H1 (cell line): ENCODE measurements at regions not wholly inside any gene's neighbourhood (a gene's known extent, or its start where the extent isn't known, plus 50 kb on each side); places are given as distances from the start of the nearest gene placed in this dataset.

Source experiments
- CTCF ChIA-PET: fragments of 300-600 bp; sonication (Branson Sonifier 250); formaldehyde crosslinking; loops from one replicate; lab custom pipeline; 2021; ENCODE audit not compliant: partially characterized antibody; lab: Charles Lee
- POLR2A ChIA-PET: fragments of 300-600 bp; sonication (Branson Sonifier 250); formaldehyde crosslinking; loops from one replicate; lab custom pipeline; 2021; ENCODE audit warnings: inconsistent platforms; ENCODE audit not compliant: partially characterized antibody; lab: Charles Lee
- DNase-seq, 2 experiments: peaks; one replicate each; pipeline versions ENCODE4 v3.0.0 to v3.0.0-alpha.2; 2010 to 2022; ENCODE audit warnings: low spot score in 2 of 2, low read depth in 1 of 2, mixed read lengths in 1 of 2
- FAIRE-seq: peaks from 2 replicates; lab custom pipeline; 2011; peaks lifted over from hg19 to GRCh38; lab: Jason Lieb, UNC
- H2AFZ ChIP-seq: 2 replicates; pipeline ENCODE4 v1.8.1; 2012; ENCODE audit warnings: low read length, inconsistent platforms
- H2AK5ac ChIP-seq: 2 replicates; pipeline ENCODE4 v1.6.1; 2013; ENCODE audit warnings: low read depth, low read length
- H2BK120ac ChIP-seq: replicated peaks from 2 replicates; pipeline ENCODE3; 2013; ENCODE audit warnings: low read depth, low read length, inconsistent platforms
- H2BK12ac ChIP-seq: 2 replicates; pipeline ENCODE4 v1.6.1; 2013; ENCODE audit warnings: low read depth, low read length
- H2BK15ac ChIP-seq: 2 replicates; pipeline ENCODE4 v1.6.1; 2013; ENCODE audit warnings: low read length
- H2BK20ac ChIP-seq: 2 replicates; pipeline ENCODE4 v1.6.1; 2013; ENCODE audit warnings: low read length
- H2BK5ac ChIP-seq: 2 replicates; pipeline ENCODE4 v1.6.1; 2013; ENCODE audit warnings: low read depth, low read length
- H3K14ac ChIP-seq: 2 replicates; pipeline ENCODE4 v1.6.1; 2013; ENCODE audit warnings: inconsistent platforms; ENCODE audit not compliant: insufficient read length
- H3K18ac ChIP-seq: 2 replicates; pipeline ENCODE4 v1.6.1; 2013; ENCODE audit warnings: low read length; ENCODE audit errors: extremely low read depth
- H3K23ac ChIP-seq: 2 replicates; pipeline ENCODE4 v1.6.1; 2013; ENCODE audit warnings: inconsistent platforms; ENCODE audit not compliant: insufficient read length
- H3K23me2 ChIP-seq: 2 replicates; pipeline ENCODE4 v1.6.1; 2013; ENCODE audit warnings: low read depth, low read length
- H3K27ac ChIP-seq: 2 replicates; pipeline ENCODE4 v1.6.1; 2011; ENCODE audit warnings: low read depth, low read length, inconsistent platforms
- H3K27me3 ChIP-seq, 4 experiments: replicated peaks in 1 of 4; 1 replicate in 1 of 4; 2 replicates in 3 of 4; pipeline versions ENCODE4 v1.6.1 to v1.8.1; 2011 to 2013; ENCODE audit warnings: low read length in 3 of 4, mild to moderate bottlenecking in 3 of 4, inconsistent platforms in 2 of 4, mixed read lengths in 2 of 4, moderate library complexity in 1 of 4; ENCODE audit not compliant: control insufficient read depth in 3 of 4, insufficient read depth in 3 of 4; ENCODE audit errors: extremely low read depth in 1 of 4
- H3K36me3 ChIP-seq, 4 experiments: 2 replicates each; pipeline versions ENCODE4 v1.6.1 to v1.8.1; 2011 to 2013; ENCODE audit warnings: mild to moderate bottlenecking in 4 of 4, low read length in 3 of 4, moderate library complexity in 2 of 4, control low read depth in 1 of 4, inconsistent platforms in 1 of 4; ENCODE audit not compliant: insufficient read depth in 4 of 4, control insufficient read depth in 2 of 4
- H3K4ac ChIP-seq: replicated peaks from 2 replicates; pipeline ENCODE3; 2013; ENCODE audit warnings: low read length, low read depth, mixed read lengths, inconsistent platforms; ENCODE audit not compliant: insufficient read length
- H3K4me1 ChIP-seq, 4 experiments: replicated peaks in 1 of 4; 1 replicate in 1 of 4; 2 replicates in 3 of 4; pipeline versions ENCODE4 v1.6.1 to v1.8.1; 2011 to 2013; ENCODE audit warnings: low read length in 3 of 4, inconsistent platforms in 2 of 4, mixed read lengths in 1 of 4; ENCODE audit not compliant: insufficient read depth in 4 of 4, control insufficient read depth in 3 of 4
- H3K4me2 ChIP-seq, 2 experiments: 2 replicates each; pipeline versions ENCODE4 v1.6.1 to v1.8.1; 2011 to 2013; ENCODE audit warnings: low read depth in 2 of 2, low read length in 2 of 2, control low read depth in 1 of 2, inconsistent platforms in 1 of 2, mild to moderate bottlenecking in 1 of 2; ENCODE audit not compliant: insufficient read depth in 1 of 2
- H3K4me3 ChIP-seq, 4 experiments: fragments of 200-600, 300-600 bp in 1 of 4; sonication (generic), shearing (Covaris generic), sonication (Bioruptor Twin) in 1 of 4; 2 replicates each; pipeline versions ENCODE4 v1.5.1 to v1.8.1; 2011 to 2016; ENCODE audit warnings: low read length in 4 of 4, low read depth in 3 of 4, control low read depth in 2 of 4, inconsistent platforms in 2 of 4, mild to moderate bottlenecking in 2 of 4, mixed read lengths in 1 of 4, moderate library complexity in 1 of 4; ENCODE audit not compliant: insufficient read depth in 2 of 4; ENCODE audit errors: extremely low read depth in 1 of 4
- H3K56ac ChIP-seq: replicated peaks from 2 replicates; pipeline ENCODE3; 2013; ENCODE audit warnings: low read depth, mild to moderate bottlenecking, mixed read lengths, low read length, inconsistent platforms; ENCODE audit not compliant: insufficient read length
- H3K79me1 ChIP-seq: 2 replicates; pipeline ENCODE4 v1.6.1; 2013; ENCODE audit warnings: low read depth, low read length, control low read depth
- H3K79me2 ChIP-seq, 2 experiments: 2 replicates each; pipeline versions ENCODE4 v1.6.1 to v1.8.1; 2012 to 2013; ENCODE audit warnings: low read length in 2 of 2, mild to moderate bottlenecking in 2 of 2, inconsistent platforms in 1 of 2; ENCODE audit not compliant: insufficient read depth in 2 of 2, control insufficient read depth in 1 of 2
- H3K9ac ChIP-seq, 4 experiments: replicated peaks in 1 of 4; 1 replicate in 1 of 4; 2 replicates in 3 of 4; pipeline versions ENCODE4 v1.6.1 to v1.8.1; 2011 to 2013; ENCODE audit warnings: low read depth in 3 of 4, low read length in 3 of 4, control low read depth in 2 of 4, mild to moderate bottlenecking in 2 of 4, moderate library complexity in 2 of 4, inconsistent platforms in 1 of 4; ENCODE audit errors: extremely low read depth in 1 of 4
- H3K9me3 ChIP-seq, 2 experiments: 2 replicates each; pipeline versions ENCODE4 v1.6.1 to v1.8.1; 2012 to 2013; ENCODE audit warnings: mild to moderate bottlenecking in 2 of 2, moderate library complexity in 2 of 2, control low read depth in 1 of 2, inconsistent platforms in 1 of 2, low read depth in 1 of 2, low read length in 1 of 2, mixed read lengths in 1 of 2; ENCODE audit not compliant: insufficient read depth in 2 of 2
- H4K20me1 ChIP-seq, 2 experiments: replicated peaks in 1 of 2; 2 replicates each; pipeline versions ENCODE3 to v1.8.1; 2011 to 2013; ENCODE audit warnings: inconsistent platforms in 2 of 2, low read length in 2 of 2, mild to moderate bottlenecking in 1 of 2; ENCODE audit not compliant: insufficient read depth in 2 of 2, control insufficient read depth in 1 of 2
- H4K5ac ChIP-seq: 2 replicates; pipeline ENCODE4 v1.6.1; 2013; ENCODE audit warnings: low read length, low read depth, mixed read lengths, inconsistent platforms; ENCODE audit not compliant: insufficient read length
- H4K8ac ChIP-seq: 2 replicates; pipeline ENCODE4 v1.8.0; 2013; ENCODE audit warnings: mild to moderate bottlenecking, moderate library complexity, low read length, inconsistent platforms; ENCODE audit not compliant: insufficient read depth; ENCODE audit errors: extremely low read depth
- H4K91ac ChIP-seq: replicated peaks from 2 replicates; pipeline ENCODE3; 2013; ENCODE audit warnings: low read length, mixed read lengths, inconsistent platforms; ENCODE audit not compliant: insufficient read length
- NRF1 ChIP-seq: IDR thresholded peaks from 2 replicates; pipeline ENCODE4 v1.6.1; 2011; ENCODE audit warnings: mild to moderate bottlenecking, low read depth, low read length, improper control_type of control experiment
- WGBS, 2 experiments: shearing (Covaris generic) in 1 of 2; methylation state at CpG; one replicate each; pipeline versions ENCODE4 v1.1.6 to v1.1.7; 2013 to 2015; ENCODE audit warnings: low lambda C conversion rate in 2 of 2, mixed read lengths in 2 of 2, inconsistent platforms in 1 of 2, low coverage in 1 of 2, missing lambda C conversion rate in 1 of 2; ENCODE audit not compliant: insufficient replicate concordance in 2 of 2, insufficient coverage in 1 of 2, insufficient read length in 1 of 2; ENCODE audit errors: extremely low coverage in 1 of 2, missing lambda C conversion rate in 1 of 2; 5-methylcytosine and 5-hydroxymethylcytosine counted together

- Histone ChIP-seq H3K79me2 (no peaks in the 10 kb centered on the region), H2BK120ac (no peak overlapping the region), H2BK15ac (no peak overlapping the region), H3K4me1 (peaks cover 0 to 5% (median 0%) of the 10 kb centered on the region in 4 experiments; a peak in 1 of 7 replicates), H3K4me3 (no peak overlapping the region), H3K27ac (no peak overlapping the region), H3K4ac (no peak overlapping the region), H3K9ac (no peak overlapping the region), H4K5ac (no peak overlapping the region), H3K36me3 (no peaks in the 10 kb centered on the region), H2AFZ (no peak overlapping the region), H3K23me2 (no peaks in the 10 kb centered on the region), H4K8ac (no peak overlapping the region), H2BK5ac (no peak overlapping the region), H2AK5ac (no peak overlapping the region), H3K4me2 (no peak overlapping the region), H3K79me1 (no peaks in the 10 kb centered on the region), H2BK20ac (no peak overlapping the region), H3K56ac (no peak overlapping the region), H3K9me3 (peaks cover 8 to 16% of the 10 kb centered on the region in 2 experiments), H3K14ac (no peak overlapping the region), H4K20me1 (no peaks in the 10 kb centered on the region), H4K91ac (no peak overlapping the region), H2BK12ac (no peak overlapping the region), H3K23ac (no peak overlapping the region), H3K27me3 (no peaks in the 10 kb centered on the region), H3K18ac (no peak overlapping the region)
- ChIA-PET CTCF (interaction anchor here (0.7 to 2.7 kb wide), 2 partner anchors 24 to 115 kb away, joined by 4 to 10 read pairs; no protein-coding TSS in a partner anchor), POLR2A (no interaction called here)
- DNase-seq, result no peak
- 92% methylated on average over 1 of the region's 1 CpG; no CpG with 5 or more reads in 1 of the 2 experiments for WGBS, 2 experiments
- FAIRE-seq, result no peak
- TF ChIP-seq NRF1, result no peak
Observed at GRCh38 chr3:33991673-33992072, 193.2 kb downstream of the PDCD6IP start.
